Anterior cingulate cortex (tissue), 58 donors: ENCODE measurements at regions not wholly inside any gene's neighbourhood (a gene's known extent, or its start where the extent isn't known, plus 50 kb on each side); places are given as distances from the start of the nearest gene placed in this dataset.

Source experiments
- DNase-seq, 58 donors: peaks; one replicate each; lab custom pipeline; 2025; lab: John Stamatoyannopoulos, UW

DNA sequence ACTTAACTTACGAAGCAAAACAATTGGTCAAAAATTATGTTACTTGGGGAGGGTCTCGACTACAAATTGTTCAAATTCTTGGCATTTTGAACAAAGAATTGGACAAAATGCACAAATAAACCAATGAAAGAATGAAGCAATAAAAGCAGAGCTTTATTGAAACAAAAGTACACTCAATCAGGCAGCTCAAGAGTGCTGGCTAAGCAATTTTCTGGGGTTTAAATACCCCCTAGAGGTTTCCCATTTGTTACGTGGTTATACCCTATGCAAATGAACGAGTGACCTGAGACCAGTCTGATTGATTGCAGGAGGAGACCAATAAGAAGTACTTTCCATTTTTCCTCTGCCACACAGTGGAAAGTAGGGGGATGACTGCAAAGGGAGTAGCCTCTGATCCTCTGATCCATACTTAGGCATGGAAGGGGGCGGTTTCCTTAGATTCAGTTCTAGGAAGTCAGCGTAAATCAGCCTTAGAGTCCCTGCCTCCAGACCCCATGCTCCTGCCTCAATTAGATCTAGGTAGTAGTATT lies 228.6 kb downstream of the EFNB2 start:
- DNase-seq = no peak

DNA sequence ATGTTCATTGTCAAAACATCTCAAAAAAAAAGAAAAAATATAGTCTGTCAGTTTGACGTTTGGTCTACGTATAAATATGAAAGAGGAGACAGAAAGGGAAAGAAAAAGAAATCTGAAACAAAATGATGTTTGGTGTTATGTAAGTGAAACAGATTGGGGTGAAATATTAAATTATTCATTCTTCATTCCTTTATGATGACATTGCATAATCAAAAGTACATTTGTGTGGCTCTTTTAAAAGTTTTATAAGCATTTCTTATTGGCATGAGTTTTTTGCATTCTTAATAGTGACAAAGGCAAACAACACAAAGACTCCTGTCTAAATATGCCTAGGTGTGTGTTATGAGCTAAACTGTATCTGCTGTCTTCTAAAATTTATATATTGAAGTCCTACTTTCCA lies 232.6 kb downstream of the EFNB2 start:
- no peak for DNase-seq

GRCh38 chr13:106302011-106302410 lies 233.5 kb downstream of the EFNB2 start:
- no peak for DNase-seq

DNA sequence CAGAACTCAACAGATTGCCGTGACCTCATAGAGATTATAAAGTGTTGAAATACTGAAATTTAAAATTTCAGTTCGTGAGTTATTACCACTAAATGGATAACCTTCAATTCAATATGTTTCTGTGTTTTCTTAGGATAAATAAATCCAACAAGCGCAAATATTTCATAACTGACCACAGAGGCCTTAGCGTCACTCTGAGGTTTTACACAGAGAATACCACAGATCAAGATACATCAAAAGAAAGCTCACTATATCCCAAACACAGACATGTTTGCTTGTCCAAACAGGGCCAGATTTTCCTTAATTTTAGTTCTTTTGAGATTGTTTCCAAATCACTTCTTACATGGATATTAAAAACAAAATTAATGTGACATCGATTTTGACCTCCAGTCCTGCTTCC lies 235.8 kb downstream of the EFNB2 start:
- no peak for DNase-seq

DNA sequence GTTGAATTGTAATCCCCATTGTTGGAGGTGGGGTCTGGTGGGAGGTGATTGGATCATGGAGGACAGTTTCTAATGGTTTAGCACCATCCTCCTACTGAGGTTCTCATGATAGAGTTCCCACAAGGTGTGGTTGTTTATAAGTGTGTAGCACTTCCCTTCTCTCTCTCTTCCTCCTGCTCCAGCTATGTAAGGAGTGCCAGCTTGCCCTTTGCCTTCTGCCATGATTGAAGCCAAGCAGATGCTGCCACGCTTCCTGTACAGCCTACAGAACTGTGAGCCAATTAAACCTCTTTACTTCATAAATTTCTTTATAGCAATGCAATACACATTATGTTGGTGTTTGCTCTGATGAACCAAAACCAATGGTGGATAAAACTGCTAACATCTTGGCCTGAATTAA lies 238.2 kb downstream of the EFNB2 start:
- no peak for DNase-seq

- no peak for DNase-seq
Measured at GRCh38 chr13:106296723-106297122, 238.7 kb downstream of the EFNB2 start.

DNA sequence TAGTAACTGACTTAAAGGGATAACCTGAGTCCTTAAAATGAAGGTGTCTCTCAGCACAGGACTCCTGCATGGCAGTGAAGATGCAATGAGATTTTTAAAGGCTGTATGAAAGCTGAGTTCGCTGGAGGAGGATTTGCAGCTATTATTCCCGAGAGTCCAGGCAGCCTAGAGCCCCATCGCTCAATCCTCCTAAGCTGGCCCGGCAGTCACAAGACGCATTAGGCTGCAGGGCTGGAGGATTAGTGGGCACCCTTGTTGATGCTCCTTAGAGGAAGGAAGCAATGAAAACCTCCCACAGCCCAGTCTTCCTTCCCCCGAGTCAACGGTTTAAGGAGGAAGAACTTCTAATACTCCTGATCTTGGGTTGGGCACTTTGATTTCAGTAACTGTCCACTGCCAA lies 239.5 kb downstream of the EFNB2 start:
- no peak for DNase-seq

- DNase-seq = no peak
Measured at GRCh38 chr13:106291006-106291405, 244.5 kb downstream of the EFNB2 start.

DNA sequence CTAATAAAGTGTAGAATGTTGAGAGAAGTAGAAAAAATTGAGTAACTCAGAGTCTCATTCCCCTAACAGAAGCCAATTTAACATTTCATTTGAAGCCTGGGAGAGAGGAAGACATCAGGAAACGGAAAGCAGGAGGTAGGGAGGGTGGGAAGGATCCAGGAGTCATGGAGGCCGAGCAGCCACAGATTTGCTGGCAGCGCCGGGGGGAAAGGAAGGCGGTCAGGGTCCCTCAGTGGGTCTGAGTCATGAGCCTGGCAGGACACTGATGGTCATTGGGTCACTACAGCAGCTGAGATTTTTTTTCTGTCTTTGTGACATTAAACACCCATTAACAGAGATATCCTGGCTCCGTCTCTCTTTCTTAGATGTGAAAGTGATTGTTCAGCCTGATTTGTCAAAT lies 248.1 kb downstream of the EFNB2 start:
- DNase-seq = no peak

GRCh38 chr13:106286811-106287210 lies 248.7 kb downstream of the EFNB2 start:
- no peak for DNase-seq

GRCh38 chr13:106284358-106284757 lies 251.1 kb downstream of the EFNB2 start:
- no peak for DNase-seq

DNA sequence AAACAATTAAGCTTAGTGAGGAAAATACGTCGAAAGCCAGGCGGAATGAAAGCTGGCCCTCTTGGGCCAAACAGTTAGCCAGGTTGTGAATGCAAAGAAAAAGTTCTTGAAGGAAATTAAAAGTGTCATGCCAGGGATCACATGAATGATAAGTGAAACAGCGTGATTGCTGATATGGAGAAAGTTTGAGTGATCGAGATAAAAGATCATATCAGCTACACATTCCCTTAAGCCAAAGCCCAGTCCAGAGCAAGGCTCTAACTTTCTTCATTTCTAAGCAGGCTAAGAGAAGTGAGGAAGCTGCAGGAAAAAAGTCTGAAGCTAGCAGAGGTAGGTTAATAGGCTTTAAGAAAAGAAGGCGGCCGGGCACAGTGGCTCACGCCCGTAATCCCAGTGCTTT lies 254.0 kb downstream of the EFNB2 start:
- no peak for DNase-seq

DNA sequence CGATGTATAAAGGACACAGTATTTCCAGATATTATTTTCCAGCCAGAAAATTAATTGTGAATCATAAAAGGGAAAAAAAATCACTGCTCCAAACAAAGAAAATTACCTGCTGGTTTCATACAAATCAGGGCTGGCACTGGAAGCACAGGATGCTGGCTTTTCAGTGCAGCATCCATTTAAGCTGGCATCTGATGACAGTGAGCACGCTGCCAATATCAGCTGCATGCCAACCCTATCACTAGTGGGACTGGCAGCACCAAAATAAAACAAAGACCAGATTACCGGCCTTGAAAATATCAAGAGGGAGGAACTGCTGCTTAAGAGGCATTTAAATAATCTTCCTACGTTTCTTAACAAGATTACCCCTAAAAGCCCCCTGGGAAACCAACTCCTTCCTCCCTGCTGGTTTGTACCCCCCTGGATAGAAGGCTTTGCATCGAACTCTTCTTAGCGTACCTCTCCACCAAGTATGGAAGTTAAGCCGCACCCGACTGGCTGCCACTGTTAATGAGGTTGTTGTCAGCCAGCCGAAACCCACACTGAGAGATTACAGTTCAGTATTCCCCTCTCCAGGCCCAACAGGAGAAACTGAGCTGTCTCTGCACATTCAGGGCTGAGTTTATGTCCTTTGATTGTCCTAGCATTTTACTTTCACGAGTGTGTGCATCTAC lies 257.8 kb downstream of the EFNB2 start:
- DNase-seq = peak in 7 of 58 donors; percentile 0 to 10 (median 3)

GRCh38 chr13:106276876-106277275 lies 258.6 kb downstream of the EFNB2 start:
- no peak for DNase-seq

GRCh38 chr13:106275446-106276032 lies 259.9 kb downstream of the EFNB2 start:
- DNase-seq = no peak

- DNase-seq = no peak
Measured at GRCh38 chr13:106274551-106275203, 260.8 kb downstream of the EFNB2 start.

GRCh38 chr13:106263801-106264200 lies 271.7 kb downstream of the EFNB2 start:
- DNase-seq = no peak

DNA sequence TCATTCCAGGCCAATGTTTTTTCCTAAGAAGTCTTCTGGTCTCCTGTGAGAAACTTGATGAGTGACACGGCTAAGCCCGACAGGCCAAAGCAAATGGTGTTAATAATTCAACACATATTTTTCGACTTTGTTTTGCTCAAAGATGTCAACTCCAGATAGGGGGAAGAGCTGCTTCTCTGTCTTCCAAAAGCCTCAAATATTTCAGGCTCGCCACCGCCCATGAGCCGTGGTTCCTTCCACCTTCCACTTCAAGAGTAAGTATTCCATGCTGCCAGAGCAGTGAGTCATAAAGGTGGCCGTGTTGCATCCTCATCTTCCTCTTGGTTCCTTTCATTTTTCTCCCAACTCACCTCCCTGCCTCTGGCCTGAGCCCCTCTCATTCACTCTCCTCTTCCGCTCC lies 272.6 kb downstream of the EFNB2 start:
- DNase-seq = no peak

- no peak for DNase-seq
Measured at GRCh38 chr13:106261450-106261849, 274.0 kb downstream of the EFNB2 start.

DNA sequence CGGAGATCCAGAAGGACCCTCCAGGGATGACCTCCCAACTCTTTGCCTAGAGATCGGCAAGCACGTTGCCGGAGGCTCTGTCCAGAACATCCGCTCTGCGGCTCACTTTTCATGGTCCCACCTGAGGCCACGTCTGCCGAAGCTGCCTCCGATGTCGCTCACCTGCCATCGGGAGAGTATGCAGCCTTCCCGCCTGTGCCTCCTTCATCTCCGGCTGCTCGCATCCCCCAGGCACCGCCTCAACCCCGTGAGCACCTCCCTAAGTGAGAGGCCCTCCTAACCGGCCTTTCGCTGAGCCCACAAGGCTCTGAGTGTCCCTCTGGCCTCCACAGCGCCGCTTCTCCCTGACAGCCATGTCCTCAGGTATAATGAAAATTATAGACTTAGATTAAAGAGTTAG lies 275.1 kb downstream of the EFNB2 start:
- peak in 1 of 58 donors; percentile 2 for DNase-seq

- DNase-seq = no peak
Measured at GRCh38 chr13:106259928-106260327, 275.5 kb downstream of the EFNB2 start.

DNA sequence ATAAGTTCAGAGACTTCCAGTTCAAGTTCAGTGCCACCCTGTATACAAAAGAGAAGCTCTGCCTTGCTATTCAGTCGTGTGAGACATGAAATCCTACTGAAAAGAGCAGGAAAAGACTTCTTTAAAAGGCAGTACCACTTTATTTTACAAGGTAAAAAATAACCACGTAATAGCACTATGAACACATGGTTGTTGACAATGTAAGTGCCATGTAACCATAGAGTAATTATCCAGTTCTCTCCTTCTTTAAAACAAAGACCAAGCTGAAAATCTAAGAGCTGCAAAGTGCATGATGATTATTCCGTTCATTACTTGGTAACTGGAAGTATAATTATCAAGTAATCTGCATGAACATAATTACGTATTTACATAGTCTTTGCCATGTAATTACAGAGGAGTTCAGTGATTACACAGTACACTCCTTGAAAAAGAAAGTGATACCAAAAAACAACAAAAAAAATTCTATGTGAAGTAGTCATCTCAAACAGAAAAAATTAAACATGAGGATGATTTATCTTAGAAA lies 288.7 kb downstream of the EFNB2 start:
- DNase-seq = no peak
